ENCODE measurements at regions not wholly inside any gene's neighbourhood (a gene's known extent, or its start where the extent isn't known, plus 50 kb on each side); places are given as distances from the start of the nearest gene placed in this dataset.
A peak's percentile ranks its signal among the peaks of the same experiment; 100 is the strongest.
"Not testable (repeated sequence)": the region's sequence is repeated elsewhere in the genome, so short reads cannot be mapped to it uniquely, and the experiment has no call there.

DNA sequence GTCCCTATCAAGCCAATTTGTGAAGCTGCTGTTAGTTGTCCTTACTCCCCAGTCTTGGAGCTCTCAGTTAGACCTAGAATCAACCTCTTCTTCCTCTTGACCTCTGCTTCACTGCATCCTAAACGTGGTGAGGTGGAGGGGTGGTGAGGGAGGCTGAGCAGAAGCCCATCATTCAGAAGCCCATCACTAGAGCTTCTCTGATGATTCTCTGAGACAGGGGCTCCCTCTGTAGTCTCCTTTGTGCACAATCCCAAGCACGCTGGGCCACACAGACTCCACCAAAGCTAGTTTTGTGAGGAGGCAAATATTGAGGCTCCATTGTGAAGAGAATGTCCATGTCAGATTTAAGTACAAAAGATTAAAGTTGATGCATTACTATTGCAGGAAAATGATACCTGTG, 163.8 kb upstream of the PRSS1 start:
- intact Hi-C loops (cut with DNase I), result no loop called here
- DNase-seq (ENCODE audit: low spot score), result no peak
- ATAC-seq, result no peak

GRCh38 chr7:142584765-142585164, 164.5 kb upstream of the PRSS1 start:
- no peak for DNase-seq (ENCODE audit: low spot score)
- intact Hi-C loops (cut with DNase I), result no loop called here
- ATAC-seq, result no peak

GRCh38 chr7:142583446-142583845, 165.8 kb upstream of the PRSS1 start:
- DNase-seq (ENCODE audit: low spot score), result no peak
- intact Hi-C loops (cut with DNase I), result no loop called here
- no peak for ATAC-seq

- intact Hi-C loops (cut with DNase I), result no loop called here
- DNase-seq (ENCODE audit: low spot score), result no peak
- no peak for ATAC-seq
These were observed 166.9 kb upstream of the PRSS1 start for GRCh38 chr7:142582351-142582750.

DNA sequence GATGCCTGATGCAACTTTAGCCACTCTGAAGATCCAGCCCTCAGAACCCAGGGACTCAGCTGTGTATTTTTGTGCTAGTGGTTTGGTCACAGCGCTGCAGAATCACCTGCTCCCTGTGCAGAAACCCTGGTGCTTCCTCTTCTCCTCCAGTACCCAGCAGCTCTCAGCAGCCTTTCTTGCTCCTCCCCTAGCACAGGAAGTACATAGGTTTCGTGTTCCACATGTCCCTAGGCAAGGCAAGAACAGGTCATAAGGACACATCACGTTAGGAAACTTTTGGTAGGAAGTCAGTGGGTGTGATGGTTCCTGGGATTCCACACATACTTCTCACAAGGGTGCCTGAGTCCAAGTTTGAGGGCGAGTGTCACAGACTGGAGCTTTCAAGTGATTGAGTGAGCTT, 167.9 kb upstream of the PRSS1 start:
- DNase-seq (ENCODE audit: low spot score) (no peak), ATAC-seq (peak; percentile 22)
- intact Hi-C loops (cut with DNase I), result no loop called here

GRCh38 chr7:142579946-142580345, 169.3 kb upstream of the PRSS1 start:
- ATAC-seq (no peak), DNase-seq (ENCODE audit: low spot score) (no peak)
- intact Hi-C loops (cut with DNase I), result no loop called here

DNA sequence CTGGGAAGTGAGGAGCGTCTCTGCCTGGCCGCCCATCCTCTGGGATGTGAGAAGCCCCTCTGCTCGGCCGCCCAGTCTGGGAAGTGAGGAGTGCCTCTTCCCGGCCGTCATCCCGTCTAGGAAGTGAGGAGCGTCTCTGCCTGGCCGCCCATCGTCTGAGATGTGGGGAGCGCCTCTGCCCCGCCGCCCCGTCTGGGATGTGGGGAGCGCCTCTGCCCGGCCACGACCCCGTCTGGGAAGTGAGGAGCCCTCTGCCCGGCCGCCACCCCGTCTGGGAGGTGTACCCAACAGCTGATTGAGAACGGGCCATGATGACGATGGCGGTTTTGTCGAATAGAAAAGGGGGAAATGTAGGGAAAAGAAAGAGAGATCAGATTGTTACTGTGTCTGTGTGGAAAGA, 173.9 kb upstream of the PRSS1 start:
- ATAC-seq; intact Hi-C loops (cut with DNase I); DNase-seq (ENCODE audit: low spot score): not testable (repeated sequence)

DNA sequence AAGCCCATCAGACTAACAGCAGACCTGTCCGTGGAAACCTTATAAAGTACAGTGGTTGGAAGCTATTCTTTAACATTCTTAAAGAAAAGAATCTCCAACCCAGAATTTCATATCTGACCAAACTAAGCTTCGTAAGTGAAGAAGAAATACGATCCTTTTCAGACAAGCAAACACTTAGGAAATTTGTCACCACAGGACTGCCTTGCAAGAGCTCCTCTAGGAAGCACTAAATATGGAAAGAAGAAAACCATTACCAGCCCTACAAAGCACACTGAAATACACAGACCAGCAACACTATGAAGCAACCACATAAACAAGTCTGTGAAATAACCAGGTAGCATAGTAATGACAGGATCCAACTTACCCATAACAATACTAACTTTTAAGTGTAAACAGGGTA, 177.7 kb upstream of the PRSS1 start:
- ATAC-seq (no peak), DNase-seq (ENCODE audit: low spot score) (no peak)
- intact Hi-C loops (cut with DNase I), result no loop called here

GRCh38 chr7:142569851-142570250, 179.4 kb upstream of the PRSS1 start:
- intact Hi-C loops (cut with DNase I), result no loop called here
- ATAC-seq (no peak), DNase-seq (ENCODE audit: low spot score) (no peak)

DNA sequence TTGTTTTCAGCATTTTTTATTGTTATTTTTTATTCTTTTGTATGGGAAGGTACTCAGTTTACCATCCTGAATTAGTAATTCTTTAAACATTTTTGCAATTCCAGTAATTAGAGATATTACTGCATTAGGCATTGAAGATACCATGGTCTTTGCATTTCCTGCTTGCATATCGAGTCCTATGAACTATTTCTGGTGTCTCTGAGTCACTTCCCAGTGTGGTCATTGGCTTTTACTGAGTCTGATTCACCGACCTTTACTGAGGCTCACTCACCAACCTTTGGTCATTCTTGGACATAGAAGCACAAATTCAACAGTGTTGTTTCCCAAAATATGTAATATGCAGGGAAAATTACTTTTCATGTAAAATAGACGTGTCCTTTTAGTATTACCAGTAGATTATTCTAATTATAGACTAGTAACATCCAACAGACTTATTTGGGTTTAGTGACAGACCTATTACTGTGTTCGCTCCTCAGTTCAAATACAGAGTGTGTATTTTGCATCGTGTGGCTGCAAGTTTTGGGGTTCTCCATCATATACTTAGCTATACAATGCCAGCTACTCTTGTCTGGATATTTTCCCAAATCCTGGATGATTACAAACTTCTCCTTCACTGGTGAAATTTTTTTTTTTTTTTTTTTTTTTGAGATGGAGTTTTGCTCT, 180.7 kb upstream of the PRSS1 start:
- DNase-seq (ENCODE audit: low spot score), result no peak
- intact Hi-C loops (cut with DNase I), result no loop called here
- ATAC-seq, result no peak

DNA sequence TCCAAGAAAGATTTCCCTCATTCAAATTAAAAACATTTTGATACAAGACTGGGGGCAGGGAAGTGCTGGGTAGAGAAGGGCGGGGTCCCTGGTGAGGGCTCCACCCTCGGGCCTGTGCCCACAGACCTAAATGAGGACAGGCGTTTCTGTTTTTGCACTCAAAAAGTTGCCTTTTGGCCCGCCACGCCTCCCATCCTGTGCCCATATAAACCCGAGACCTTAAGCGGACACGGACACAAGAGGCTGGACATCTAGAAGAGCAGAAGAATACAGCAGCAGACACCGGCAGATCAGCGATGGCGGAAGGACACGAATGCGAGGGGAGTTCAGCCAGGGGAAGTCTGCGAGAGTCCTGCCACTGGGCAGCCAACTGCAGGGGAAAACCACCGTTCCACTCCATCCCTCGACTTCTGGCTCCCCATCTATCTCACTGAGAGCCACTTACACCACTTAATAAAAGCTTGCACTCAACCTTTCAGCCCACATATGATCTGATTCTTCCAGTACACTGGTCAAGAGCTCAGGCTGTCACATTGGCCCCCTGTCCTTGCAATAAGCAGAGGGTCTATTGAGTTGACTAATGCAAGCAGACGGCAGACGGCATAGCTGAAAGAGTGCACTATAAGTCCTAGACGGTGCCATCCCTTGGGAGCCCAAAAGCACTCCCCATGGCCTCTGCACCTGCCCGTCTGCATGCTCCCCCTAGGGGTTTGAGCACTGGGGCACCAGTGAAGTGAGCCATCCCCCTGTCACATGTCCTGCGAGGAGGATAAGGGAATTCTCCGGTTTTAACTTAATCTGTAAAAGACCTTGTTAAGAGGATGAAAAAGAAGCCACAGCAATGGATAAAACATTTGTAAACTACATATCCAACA, 181.8 kb upstream of the PRSS1 start:
- DNase-seq (ENCODE audit: low spot score), result no peak
- intact Hi-C loops (cut with DNase I), result no loop called here
- ATAC-seq, result no peak

GRCh38 chr7:142566271-142566670, 183.0 kb upstream of the PRSS1 start:
- intact Hi-C loops (cut with DNase I), result no loop called here
- DNase-seq (ENCODE audit: low spot score) (no peak), ATAC-seq (no peak)

GRCh38 chr7:142564125-142564524, 185.1 kb upstream of the PRSS1 start:
- DNase-seq (ENCODE audit: low spot score); ATAC-seq; intact Hi-C loops (cut with DNase I): not testable (repeated sequence)

- intact Hi-C loops (cut with DNase I), result no loop called here
- no peak for ATAC-seq
- DNase-seq (ENCODE audit: low spot score), result no peak
These were observed 185.8 kb upstream of the PRSS1 start for GRCh38 chr7:142563470-142563869.

DNA sequence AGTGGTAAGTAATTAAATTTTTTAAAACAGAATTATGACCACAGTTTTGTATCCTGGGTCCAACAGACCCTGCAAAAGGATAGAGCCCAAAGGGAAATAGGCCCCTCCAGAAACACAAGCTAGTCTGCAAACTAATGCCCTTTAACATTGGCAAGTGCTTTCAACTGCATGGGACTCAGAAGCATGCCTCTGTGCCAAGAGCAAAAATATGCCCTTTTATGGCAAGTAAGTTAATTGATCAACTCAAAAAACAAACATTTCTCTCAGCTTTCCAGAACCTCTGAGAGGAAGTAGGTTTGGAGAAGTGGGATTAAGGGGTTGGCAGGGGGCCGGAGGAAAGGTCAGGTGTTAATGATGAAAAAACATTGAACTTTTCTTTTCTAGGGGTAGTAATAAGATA, 186.6 kb upstream of the PRSS1 start:
- intact Hi-C loops (cut with DNase I), result no loop called here
- ATAC-seq (no peak), DNase-seq (ENCODE audit: low spot score) (no peak)

- intact Hi-C loops (cut with DNase I); DNase-seq (ENCODE audit: low spot score); ATAC-seq: not testable (repeated sequence)
These were observed 187.9 kb upstream of the PRSS1 start for GRCh38 chr7:142561396-142561795.

GRCh38 chr7:142560770-142561169, 188.5 kb upstream of the PRSS1 start:
- ATAC-seq; intact Hi-C loops (cut with DNase I); DNase-seq (ENCODE audit: low spot score): not testable (repeated sequence)

DNA sequence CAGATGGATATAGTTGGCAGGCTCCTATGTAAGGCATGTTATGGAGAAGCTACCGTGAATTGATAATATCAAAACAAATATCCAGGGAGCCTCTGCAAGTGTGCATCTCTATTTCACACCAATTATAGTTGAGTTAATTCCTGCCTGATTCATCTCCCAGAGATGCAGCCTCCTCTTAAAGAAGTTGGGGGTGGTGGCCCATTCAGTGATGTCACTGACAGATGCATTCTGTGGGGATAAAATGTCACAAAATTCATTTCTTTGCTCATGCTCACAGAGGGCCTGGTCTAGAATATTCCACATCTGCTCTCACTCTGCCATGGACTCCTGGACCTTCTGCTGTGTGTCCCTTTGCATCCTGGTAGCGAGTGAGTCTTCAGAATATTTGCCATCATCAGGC, 189.1 kb upstream of the PRSS1 start:
- ATAC-seq, result no peak
- no peak for DNase-seq (ENCODE audit: low spot score)
- intact Hi-C loops (cut with DNase I), result no loop called here

- intact Hi-C loops (cut with DNase I), result no loop called here
- ATAC-seq, result no peak
These were observed 191.2 kb upstream of the PRSS1 start for GRCh38 chr7:142557971-142558582.

GRCh38 chr7:142556740-142557139, 192.5 kb upstream of the PRSS1 start:
- intact Hi-C loops (cut with DNase I), result no loop called here
- peak; percentile 63 for ATAC-seq
- peak; percentile 63 for DNase-seq (ENCODE audit: low spot score)

More at GRCh38 chr7:142557971-142558582, 191.2 kb upstream of the PRSS1 start:
- no peak for DNase-seq (ENCODE audit: low spot score)

Measured in sciatic nerve (tissue), 2 donors.